Activated CD4-positive, alpha-beta T cell treated with anti-CD3 and anti-CD28 coated beads for 36 hours (primary cell): ENCODE measurements at regions not wholly inside any gene's neighbourhood (a gene's known extent, or its start where the extent isn't known, plus 50 kb on each side); places are given as distances from the start of the nearest gene placed in this dataset.

Source experiments
- ATAC-seq: fragments of 200-7000 bp; cut with Tn5 transposase; one replicate; pipeline ENCODE4 v1.10.0; 2021; ENCODE audit warnings: mild to moderate bottlenecking, moderate library complexity
- CTCF ChIA-PET: fragments of 350-600 bp; sonication (Branson Sonifier 250); formaldehyde crosslinking; loops from one replicate; lab custom pipeline; 2021; ENCODE audit warnings: antibody characterized with exemption; lab: Charles Lee
- POLR2A ChIA-PET: fragments of 350-600 bp; sonication (Branson Sonifier 250); formaldehyde crosslinking; loops from one replicate; lab custom pipeline; 2021; ENCODE audit warnings: antibody characterized with exemption, inconsistent platforms; lab: Charles Lee
- DNase-seq: peaks from one replicate; pipeline ENCODE4 v3.0.0-alpha.2; 2020
- H3K27ac Mint-ChIP-seq: one replicate; pipeline ENCODE4 v1.8.0; 2021; ENCODE audit warnings: mixed read lengths
- H3K27me3 Mint-ChIP-seq: one replicate; pipeline ENCODE4 v1.8.0; 2021; ENCODE audit warnings: mixed read lengths
- H3K36me3 Mint-ChIP-seq: one replicate; pipeline ENCODE4 v1.8.0; 2021; ENCODE audit warnings: low read depth, mixed read lengths
- H3K4me1 Mint-ChIP-seq: one replicate; pipeline ENCODE4 v1.8.0; 2021; ENCODE audit warnings: mixed read lengths
- H3K4me3 Mint-ChIP-seq: one replicate; pipeline ENCODE4 v1.8.0; 2021; ENCODE audit warnings: mild to moderate bottlenecking, moderate library complexity, mixed read lengths
- H3K9me3 Mint-ChIP-seq: one replicate; pipeline ENCODE4 v1.8.0; 2021; ENCODE audit warnings: low read depth, mixed read lengths
- intact Hi-C, 2 experiments: fragments of 100-400 bp; cut with DNase I in 1 of 2; cut with micrococcal nuclease in 1 of 2; formaldehyde crosslinking; loops; one replicate each; pipeline versions ENCODE4 v1.14.2 to v1.15.1; 2022 to 2024; cut with DNase I, micrococcal nuclease

GRCh38 chr22:23000657-23001347 lies 69.5 kb upstream of the GNAZ start:
- intact Hi-C loops, result no loop called here
- no peaks in the 10 kb centered on the region for H3K4me1 Mint-ChIP-seq
- DNase-seq (no peak), ATAC-seq (no peak)
- peaks cover 6% of the 10 kb centered on the region for H3K36me3 Mint-ChIP-seq
- no peak overlapping the region for H3K4me3 Mint-ChIP-seq
- peaks cover 21% of the 10 kb centered on the region for H3K9me3 Mint-ChIP-seq
- no peak overlapping the region for H3K27ac Mint-ChIP-seq
- CTCF ChIA-PET, result no interaction called here
- H3K27me3 Mint-ChIP-seq, result peaks cover 60% of the 10 kb centered on the region
- POLR2A ChIA-PET, result no interaction called here

GRCh38 chr22:23001463-23001862 lies 68.9 kb upstream of the GNAZ start:
- POLR2A ChIA-PET, result no interaction called here
- H3K27me3 Mint-ChIP-seq, result peaks cover 65% of the 10 kb centered on the region
- no peak overlapping the region for H3K4me3 Mint-ChIP-seq

GRCh38 chr22:23002612-23003180 lies 67.6 kb upstream of the GNAZ start:
- ATAC-seq, result no peak
- ChIA-PET CTCF (interaction anchor here (0.7 kb wide), 1 partner anchor 22 kb away, joined by 3 read pairs; no protein-coding TSS in a partner anchor), POLR2A (no interaction called here)
- intact Hi-C loops, result no loop called here
- peaks cover 65% of the 10 kb centered on the region for H3K27me3 Mint-ChIP-seq
- H3K27ac Mint-ChIP-seq, result no peak overlapping the region
- no peaks in the 10 kb centered on the region for H3K4me1 Mint-ChIP-seq
- no peak for DNase-seq
- no peaks in the 10 kb centered on the region for H3K36me3 Mint-ChIP-seq
- H3K9me3 Mint-ChIP-seq, result peaks cover 9% of the 10 kb centered on the region
- no peak overlapping the region for H3K4me3 Mint-ChIP-seq

More at GRCh38 chr22:23001463-23001862, 68.9 kb upstream of the GNAZ start:
- DNase-seq, result no peak
- intact Hi-C loops, result no loop called here
- peaks cover 17% of the 10 kb centered on the region for H3K9me3 Mint-ChIP-seq
- H3K4me1 Mint-ChIP-seq, result no peaks in the 10 kb centered on the region
- ATAC-seq, result no peak
- CTCF ChIA-PET, result no interaction called here
- peaks cover 5% of the 10 kb centered on the region for H3K36me3 Mint-ChIP-seq
- no peak overlapping the region for H3K27ac Mint-ChIP-seq

- no peak for ATAC-seq
- ChIA-PET POLR2A (interaction anchor here (0.6 kb wide), 1 partner anchor 29 kb away, joined by 3 read pairs; no protein-coding TSS in a partner anchor), CTCF (interaction anchor here (1.2 kb wide), 1 partner anchor 48 kb away, joined by 3 read pairs; no protein-coding TSS in a partner anchor)
- intact Hi-C loops, result no loop called here
- no peak overlapping the region for H3K27ac Mint-ChIP-seq
- H3K27me3 Mint-ChIP-seq, result peaks cover 56% of the 10 kb centered on the region
- no peak overlapping the region for H3K4me3 Mint-ChIP-seq
- H3K9me3 Mint-ChIP-seq, result no peaks in the 10 kb centered on the region
- H3K4me1 Mint-ChIP-seq, result peaks cover 22% of the 10 kb centered on the region
- no peak for DNase-seq
- no peaks in the 10 kb centered on the region for H3K36me3 Mint-ChIP-seq
These were observed 62.5 kb upstream of the GNAZ start for GRCh38 chr22:23007823-23008222.

GRCh38 chr22:23008896-23009295 lies 61.4 kb upstream of the GNAZ start:
- ATAC-seq, result no peak
- CTCF ChIA-PET, result interaction anchor here (0.8 kb wide), 1 partner anchor 256 kb away, joined by 3 read pairs; no protein-coding TSS in a partner anchor
- Mint-ChIP-seq H3K27ac (no peak overlapping the region), H3K4me3 (no peak overlapping the region), H3K36me3 (no peaks in the 10 kb centered on the region), H3K9me3 (no peaks in the 10 kb centered on the region), H3K27me3 (peaks cover 54% of the 10 kb centered on the region), H3K4me1 (peaks cover 23% of the 10 kb centered on the region)
- POLR2A ChIA-PET, result no interaction called here
- DNase-seq, result no peak
- intact Hi-C loops, result no loop called here
